CD4-positive, alpha-beta memory T cell (primary cell): ENCODE measurements at regions not wholly inside any gene's neighbourhood (a gene's known extent, or its start where the extent isn't known, plus 50 kb on each side); places are given as distances from the start of the nearest gene placed in this dataset.

Source experiments
- CTCF ChIA-PET: fragments of 350-600 bp; sonication (Branson Sonifier 250); formaldehyde crosslinking; loops from one replicate; lab custom pipeline; 2021; ENCODE audit warnings: inconsistent platforms; ENCODE audit not compliant: partially characterized antibody; lab: Charles Lee
- POLR2A ChIA-PET: fragments of 350-600 bp; sonication (Branson Sonifier 250); formaldehyde crosslinking; loops from one replicate; lab custom pipeline; 2021; ENCODE audit not compliant: partially characterized antibody; lab: Charles Lee
- DNase-seq, 5 donors: peaks; one replicate each; pipeline versions ENCODE4 v3.0.0 to v3.0.0-alpha.2; 2020 to 2022; ENCODE audit warnings: mixed read lengths in 1 of 5
- H3K27ac ChIP-seq: one replicate; pipeline ENCODE4 v1.7.0; 2013; ENCODE audit warnings: low read depth, low read length
- H3K27me3 ChIP-seq: 2 replicates; pipeline ENCODE4 v1.7.0; 2013; ENCODE audit warnings: mild to moderate bottlenecking, low read length, moderate library complexity; ENCODE audit not compliant: insufficient read depth
- H3K36me3 ChIP-seq: 2 replicates; pipeline ENCODE4 v1.7.0; 2013; ENCODE audit warnings: mild to moderate bottlenecking, low read length, moderate library complexity; ENCODE audit not compliant: insufficient read depth
- H3K4me1 ChIP-seq: 2 replicates; pipeline ENCODE4 v1.7.0; 2013; ENCODE audit warnings: mild to moderate bottlenecking, low read length, moderate library complexity; ENCODE audit not compliant: insufficient read depth
- H3K4me3 ChIP-seq, 2 donors: one replicate each; pipeline ENCODE4 v1.7.0; 2013; ENCODE audit warnings: low read length in 2 of 2, mild to moderate bottlenecking in 1 of 2
- H3K9me3 ChIP-seq, 2 donors: one replicate each; pipeline ENCODE4 v1.7.0; 2013; ENCODE audit warnings: low read length in 2 of 2, control low read depth in 1 of 2; ENCODE audit not compliant: control insufficient read depth in 1 of 2
- H3K27ac Mint-ChIP-seq, 7 donors: one replicate each; pipeline ENCODE4 v1.8.0; 2020 to 2021; ENCODE audit warnings: mixed read lengths in 7 of 7, mild to moderate bottlenecking in 6 of 7, inconsistent platforms in 3 of 7, moderate library complexity in 3 of 7
- H3K27me3 Mint-ChIP-seq, 2 donors: one replicate each; pipeline ENCODE4 v1.8.0; 2020 to 2021; ENCODE audit warnings: mixed read lengths in 2 of 2
- H3K36me3 Mint-ChIP-seq, 2 donors: one replicate each; pipeline ENCODE4 v1.8.0; 2020 to 2021; ENCODE audit warnings: mixed read lengths in 2 of 2, inconsistent platforms in 1 of 2, mild to moderate bottlenecking in 1 of 2
- H3K4me1 Mint-ChIP-seq, 4 donors: one replicate each; pipeline ENCODE4 v1.8.0; 2020 to 2021; ENCODE audit warnings: mixed read lengths in 4 of 4, mild to moderate bottlenecking in 1 of 4
- H3K4me3 Mint-ChIP-seq, 8 donors: one replicate each; pipeline ENCODE4 v1.8.0; 2020 to 2021; ENCODE audit warnings: mixed read lengths in 8 of 8, mild to moderate bottlenecking in 7 of 8, moderate library complexity in 6 of 8, inconsistent platforms in 3 of 8
- H3K9me3 Mint-ChIP-seq, 8 donors: one replicate each; pipeline ENCODE4 v1.8.0; 2020 to 2021; ENCODE audit warnings: mixed read lengths in 8 of 8, mild to moderate bottlenecking in 5 of 8, inconsistent platforms in 3 of 8, moderate library complexity in 1 of 8
- intact Hi-C: fragments of 100-400 bp; cut with micrococcal nuclease; formaldehyde crosslinking; loops from one replicate; pipeline ENCODE4 v1.15.1; 2023

- CTCF ChIA-PET: interaction anchor here (1.0 kb wide), 1 partner anchor 1255 kb away, joined by 3 read pairs; no protein-coding TSS in a partner anchor
These were observed 87.3 kb upstream of the TES start for GRCh38 chr7:116122972-116123595.

GRCh38 chr7:116128139-116128538 lies 82.2 kb upstream of the TES start:
- intact Hi-C loops: no loop called here

More at GRCh38 chr7:116122972-116123595, 87.3 kb upstream of the TES start:
- Mint-ChIP-seq H3K9me3 (peaks cover 0 to 16% (median 6%) of the 10 kb centered on the region in 8 donors), H3K27ac (no peak overlapping the region), H3K27me3 (peaks cover 2 to 4% of the 10 kb centered on the region in 2 donors), H3K4me3 (no peak overlapping the region), H3K36me3 (no peaks in the 10 kb centered on the region), H3K4me1 (no peaks in the 10 kb centered on the region)
- H3K9me3 ChIP-seq: no peaks in the 10 kb centered on the region
- no peak overlapping the region for H3K4me3 ChIP-seq
- POLR2A ChIA-PET: no interaction called here
- no peaks in the 10 kb centered on the region for H3K36me3 ChIP-seq
- DNase-seq: peak in 1 of 5 donors; percentile 8
- no peaks in the 10 kb centered on the region for H3K27me3 ChIP-seq
- no peak overlapping the region for H3K27ac ChIP-seq
- H3K4me1 ChIP-seq: no peaks in the 10 kb centered on the region
- intact Hi-C loops: no loop called here

GRCh38 chr7:116135306-116135705 lies 75.0 kb upstream of the TES start:
- Mint-ChIP-seq H3K27me3 (peaks cover 0 to 4% of the 10 kb centered on the region in 2 donors), H3K27ac (no peak overlapping the region), H3K36me3 (no peaks in the 10 kb centered on the region), H3K4me1 (no peaks in the 10 kb centered on the region), H3K9me3 (no peaks in the 10 kb centered on the region), H3K4me3 (no peak overlapping the region)
- no peak overlapping the region for H3K4me3 ChIP-seq
- H3K27me3 ChIP-seq: no peaks in the 10 kb centered on the region
- no peak overlapping the region for H3K27ac ChIP-seq
- no peaks in the 10 kb centered on the region for H3K36me3 ChIP-seq
- H3K9me3 ChIP-seq: no peaks in the 10 kb centered on the region
- no peaks in the 10 kb centered on the region for H3K4me1 ChIP-seq
- ChIA-PET POLR2A (interaction anchor here (0.5 kb wide), 1 partner anchor 16 kb away, joined by 3 read pairs; no protein-coding TSS in a partner anchor), CTCF (interaction anchor here (0.9 to 1.4 kb wide), 3 partner anchors 10 to 19 kb away, joined by 3 to 5 read pairs (median 4); no protein-coding TSS in a partner anchor)
- intact Hi-C loops: no loop called here
- no peak for DNase-seq

More at GRCh38 chr7:116128139-116128538, 82.2 kb upstream of the TES start:
- Histone ChIP-seq H3K4me1 (no peaks in the 10 kb centered on the region), H3K27me3 (no peaks in the 10 kb centered on the region), H3K36me3 (no peaks in the 10 kb centered on the region), H3K4me3 (no peak overlapping the region), H3K9me3 (no peaks in the 10 kb centered on the region), H3K27ac (no peak overlapping the region)
- CTCF ChIA-PET: no interaction called here
- Mint-ChIP-seq H3K4me3 (no peak overlapping the region), H3K27ac (no peak overlapping the region), H3K36me3 (peaks cover 0 to 4% of the 10 kb centered on the region in 2 donors), H3K4me1 (no peaks in the 10 kb centered on the region), H3K27me3 (peaks cover 2% of the 10 kb centered on the region in 2 donors), H3K9me3 (peaks cover 0 to 29% (median 14%) of the 10 kb centered on the region in 8 donors)
- POLR2A ChIA-PET: no interaction called here
- no peak for DNase-seq

- no peaks in the 10 kb centered on the region for H3K27me3 ChIP-seq
- no peaks in the 10 kb centered on the region for H3K36me3 ChIP-seq
- Mint-ChIP-seq H3K4me1 (peaks cover 5 to 10% (median 6%) of the 10 kb centered on the region in 4 donors), H3K27ac (no peak overlapping the region), H3K36me3 (no peaks in the 10 kb centered on the region), H3K9me3 (no peaks in the 10 kb centered on the region), H3K27me3 (peaks cover 2 to 7% of the 10 kb centered on the region in 2 donors), H3K4me3 (no peak overlapping the region)
- peaks cover 3% of the 10 kb centered on the region for H3K4me1 ChIP-seq
- peak in 4 of 5 donors; percentile 31 to 40 (median 34) for DNase-seq
- no peak overlapping the region for H3K4me3 ChIP-seq
- no peaks in the 10 kb centered on the region for H3K9me3 ChIP-seq
- ChIA-PET POLR2A (no interaction called here), CTCF (interaction anchor here (0.7 to 2.0 kb wide), 11 partner anchors 8 to 454 kb away, joined by 3 to 8 read pairs (median 4); no protein-coding TSS in a partner anchor)
- intact Hi-C loops: loop anchor here (1.0 kb wide), 3 partner anchors 98 to 671 kb away; no protein-coding TSS in a partner anchor
- H3K27ac ChIP-seq: no peak overlapping the region
These were observed 72.0 kb upstream of the TES start for GRCh38 chr7:116138202-116138801.

- no peaks in the 10 kb centered on the region for H3K36me3 Mint-ChIP-seq
- Histone ChIP-seq H3K27ac (no peak overlapping the region), H3K4me3 (no peak overlapping the region), H3K9me3 (no peaks in the 10 kb centered on the region), H3K4me1 (peaks cover 3% of the 10 kb centered on the region), H3K36me3 (no peaks in the 10 kb centered on the region), H3K27me3 (no peaks in the 10 kb centered on the region)
- no peak overlapping the region for H3K27ac Mint-ChIP-seq
- H3K9me3 Mint-ChIP-seq: no peaks in the 10 kb centered on the region
- peaks cover 2 to 7% of the 10 kb centered on the region in 2 donors for H3K27me3 Mint-ChIP-seq
- H3K4me1 Mint-ChIP-seq: peaks cover 5 to 10% (median 6%) of the 10 kb centered on the region in 4 donors
- no peak overlapping the region for H3K4me3 Mint-ChIP-seq
- no peak for DNase-seq
- ChIA-PET POLR2A (no interaction called here), CTCF (interaction anchor here (0.7 to 2.0 kb wide), 11 partner anchors 9 to 453 kb away, joined by 3 to 8 read pairs (median 4); no protein-coding TSS in a partner anchor)
- intact Hi-C loops: no loop called here
These were observed 71.3 kb upstream of the TES start for GRCh38 chr7:116139007-116139406.

- no peak overlapping the region for H3K27ac Mint-ChIP-seq
- POLR2A ChIA-PET: no interaction called here
- intact Hi-C loops: no loop called here
- no peak for DNase-seq
- H3K4me3 ChIP-seq: no peak overlapping the region
- no peaks in the 10 kb centered on the region for H3K9me3 Mint-ChIP-seq
- H3K27me3 ChIP-seq: no peaks in the 10 kb centered on the region
- H3K36me3 ChIP-seq: no peaks in the 10 kb centered on the region
- CTCF ChIA-PET: interaction anchor here (1.5 to 1.9 kb wide), 4 partner anchors 13 to 452 kb away, joined by 4 to 8 read pairs (median 6); no protein-coding TSS in a partner anchor
- H3K4me3 Mint-ChIP-seq: no peak overlapping the region
- no peaks in the 10 kb centered on the region for H3K9me3 ChIP-seq
- peaks cover 2 to 7% of the 10 kb centered on the region in 2 donors for H3K27me3 Mint-ChIP-seq
- no peak overlapping the region for H3K27ac ChIP-seq
- H3K36me3 Mint-ChIP-seq: no peaks in the 10 kb centered on the region
- peaks cover 3% of the 10 kb centered on the region for H3K4me1 ChIP-seq
- peaks cover 5 to 10% (median 6%) of the 10 kb centered on the region in 4 donors for H3K4me1 Mint-ChIP-seq
These were observed 70.5 kb upstream of the TES start for GRCh38 chr7:116139807-116140206.

GRCh38 chr7:116142374-116142773 lies 68.0 kb upstream of the TES start:
- Mint-ChIP-seq H3K36me3 (no peaks in the 10 kb centered on the region), H3K9me3 (no peaks in the 10 kb centered on the region), H3K27ac (no peak overlapping the region), H3K4me3 (no peak overlapping the region), H3K27me3 (peaks cover 2 to 3% of the 10 kb centered on the region in 2 donors), H3K4me1 (peaks cover 5 to 10% (median 7%) of the 10 kb centered on the region in 4 donors)
- Histone ChIP-seq H3K4me3 (no peak overlapping the region), H3K9me3 (no peaks in the 10 kb centered on the region), H3K27me3 (no peaks in the 10 kb centered on the region), H3K36me3 (no peaks in the 10 kb centered on the region), H3K4me1 (peaks cover 3% of the 10 kb centered on the region), H3K27ac (no peak overlapping the region)
- CTCF ChIA-PET: interaction anchor here (2.2 kb wide), 1 partner anchor 9 kb away, joined by 11 read pairs; no protein-coding TSS in a partner anchor
- no peak for DNase-seq
- intact Hi-C loops: no loop called here
- POLR2A ChIA-PET: no interaction called here
